Mammary epithelial cell (primary cell): ENCODE measurements at regions not wholly inside any gene's neighbourhood (a gene's known extent, or its start where the extent isn't known, plus 50 kb on each side); places are given as distances from the start of the nearest gene placed in this dataset.

Source experiments
- CTCF ChIP-seq, 2 donors: IDR thresholded peaks in 1 of 2; conservative IDR thresholded peaks in 1 of 2; 2 replicates each; pipeline ENCODE4 v1.5.1; 2011 to 2012; ENCODE audit warnings: inconsistent platforms in 2 of 2, low read length in 2 of 2, mild to moderate bottlenecking in 2 of 2, control low read depth in 1 of 2, low read depth in 1 of 2; ENCODE audit not compliant: insufficient read depth in 1 of 2; ENCODE audit errors: extremely low read depth in 1 of 2
- EZH2 ChIP-seq: IDR thresholded peaks from 2 replicates; pipeline ENCODE4 v1.6.1; 2012; ENCODE audit warnings: low read length, inconsistent platforms, borderline replicate concordance

DNA sequence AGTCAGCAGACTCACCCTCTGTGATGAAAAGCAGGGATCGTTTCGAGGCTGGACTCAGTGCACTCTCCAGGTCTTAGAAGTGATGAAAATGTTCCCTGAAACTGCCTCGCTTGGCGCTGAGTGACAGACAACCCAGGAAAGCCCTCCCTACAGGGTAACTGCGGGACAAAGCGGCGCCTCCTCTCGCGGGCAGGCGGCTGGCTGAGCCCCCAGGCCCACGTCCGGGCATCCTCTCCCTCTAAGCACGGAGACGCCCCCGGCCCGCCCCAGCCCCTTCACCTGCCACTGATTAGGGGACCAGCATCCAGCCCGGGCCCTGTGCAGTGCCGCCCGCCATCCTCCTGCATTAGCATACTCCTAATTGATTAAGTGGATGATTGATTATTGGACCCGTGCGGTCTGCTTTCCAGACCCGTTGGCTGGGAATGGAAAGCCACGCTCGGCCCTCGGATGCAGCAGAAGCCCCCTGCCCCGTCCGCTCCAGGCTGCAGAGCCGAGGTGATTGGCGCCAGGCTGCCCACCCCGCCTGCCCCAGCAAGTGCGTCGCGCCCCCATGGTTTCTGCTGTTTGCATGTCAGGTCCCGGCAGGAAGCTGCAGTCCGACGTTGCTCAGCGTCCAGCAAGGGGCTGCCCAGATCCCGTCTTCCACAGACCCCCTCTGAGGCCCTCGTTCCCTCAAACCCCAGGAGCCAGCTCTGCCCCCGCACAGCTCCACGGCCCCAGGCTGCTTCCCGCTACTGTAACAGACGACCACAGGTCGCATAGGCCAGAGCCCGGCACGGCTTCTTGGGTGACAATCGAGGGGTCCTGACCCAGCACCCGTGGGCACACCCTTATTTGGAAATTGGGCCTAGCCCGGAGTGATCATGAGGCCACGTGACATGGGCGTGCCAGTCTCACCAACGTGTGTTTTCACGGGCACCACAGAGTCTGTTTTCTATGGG is 131.6 kb downstream of the DLL1 start:
- TF ChIP-seq CTCF (conservative IDR thresholded peaks at IDR 0.05 in 1 of 2, IDR thresholded peaks at IDR 0.05 in 1 of 2; ENCODE audit: extremely low read depth in 1 of 2, insufficient read depth in 1 of 2, low read depth in 1 of 2, low read length in 2 of 2) (no peak), EZH2 (no peak)
